Posterior cingulate gyrus (tissue), 11 donors: ENCODE measurements at regions not wholly inside any gene's neighbourhood (a gene's known extent, or its start where the extent isn't known, plus 50 kb on each side); places are given as distances from the start of the nearest gene placed in this dataset.
"Not testable (repeated sequence)": the region's sequence is repeated elsewhere in the genome, so short reads cannot be mapped to it uniquely, and the experiment has no call there.

Experiments
- DNase-seq, 10 donors: peaks; one replicate each; pipeline versions ENCODE4 v3.0.0 to v3.0.0-alpha.2; 2020 to 2021; ENCODE audit warnings: mixed read lengths in 3 of 10
- intact Hi-C: fragments of 100-400 bp; cut with DNase I; formaldehyde crosslinking; loops from one replicate; pipeline ENCODE4 v1.15.1; 2023

- intact Hi-C loops: loop anchor here (5.0 to 10.0 kb wide), 3 partner anchors 83 to 290 kb away; no protein-coding TSS in a partner anchor
- peak; percentile 97 to 100 (median 98) for DNase-seq
Measured at GRCh38 chr13:44141725-44142539, 231.7 kb upstream of the SERP2 start.

GRCh38 chr13:44142540-44142867 lies 231.1 kb upstream of the SERP2 start:
- intact Hi-C loops: loop anchor here (5.0 to 10.0 kb wide), 3 partner anchors 82 to 290 kb away; no protein-coding TSS in a partner anchor
- DNase-seq: no peak

- intact Hi-C loops: loop anchor here (5.0 to 10.0 kb wide), 3 partner anchors 82 to 289 kb away; no protein-coding TSS in a partner anchor
Measured at GRCh38 chr13:44142941-44143665, 230.5 kb upstream of the SERP2 start.

GRCh38 chr13:44146138-44146537 lies 227.5 kb upstream of the SERP2 start:
- no peak for DNase-seq
- intact Hi-C loops: loop anchor here (10.0 kb wide), 1 partner anchor 79 kb away; no protein-coding TSS in a partner anchor

More at GRCh38 chr13:44142941-44143665, 230.5 kb upstream of the SERP2 start:
- DNase-seq: no peak

- no peak for DNase-seq
- intact Hi-C loops: loop anchor here (10.0 kb wide), 1 partner anchor 78 kb away; no protein-coding TSS in a partner anchor
Measured at GRCh38 chr13:44147233-44147632, 226.4 kb upstream of the SERP2 start.

GRCh38 chr13:44147648-44148047 lies 226.0 kb upstream of the SERP2 start:
- intact Hi-C loops: loop anchor here (10.0 kb wide), 1 partner anchor 77 kb away; no protein-coding TSS in a partner anchor
- DNase-seq: no peak

- intact Hi-C loops: loop anchor here (10.0 kb wide), 1 partner anchor 76 kb away; no protein-coding TSS in a partner anchor
- DNase-seq: peak in 6 of 10 donors; percentile 40 to 92 (median 78)
Measured at GRCh38 chr13:44148159-44148914, 225.3 kb upstream of the SERP2 start.

GRCh38 chr13:44149231-44149630 lies 224.4 kb upstream of the SERP2 start:
- intact Hi-C loops: loop anchor here (10.0 kb wide), 1 partner anchor 76 kb away; no protein-coding TSS in a partner anchor
- not testable (repeated sequence) for DNase-seq

- no peak for DNase-seq
- intact Hi-C loops: loop anchor here (5.0 to 10.0 kb wide), 2 partner anchors 75 to 243 kb away; no protein-coding TSS in a partner anchor
Measured at GRCh38 chr13:44149821-44150220, 223.8 kb upstream of the SERP2 start.

- DNase-seq: no peak
- intact Hi-C loops: loop anchor here (5.0 kb wide), 1 partner anchor 244 kb away; no protein-coding TSS in a partner anchor
Measured at GRCh38 chr13:44151474-44151873, 222.2 kb upstream of the SERP2 start.

- intact Hi-C loops: loop anchor here (5.0 kb wide), 1 partner anchor 246 kb away; no protein-coding TSS in a partner anchor
- peak in 1 of 10 donors; percentile 32 for DNase-seq
Measured at GRCh38 chr13:44153496-44153895, 220.1 kb upstream of the SERP2 start.

- intact Hi-C loops: no loop called here
- DNase-seq: peak in 8 of 10 donors; percentile 33 to 90 (median 47)
Measured at GRCh38 chr13:44155422-44156293, 218.0 kb upstream of the SERP2 start.

GRCh38 chr13:44156294-44156658 lies 217.3 kb upstream of the SERP2 start:
- intact Hi-C loops: no loop called here
- DNase-seq: no peak

- no peak for DNase-seq
- intact Hi-C loops: no loop called here
Measured at GRCh38 chr13:44157606-44158005, 216.0 kb upstream of the SERP2 start.

GRCh38 chr13:44158098-44158521 lies 215.5 kb upstream of the SERP2 start:
- intact Hi-C loops: no loop called here
- no peak for DNase-seq

- peak in 1 of 10 donors; percentile 44 for DNase-seq
- intact Hi-C loops: no loop called here
Measured at GRCh38 chr13:44158881-44159632, 214.6 kb upstream of the SERP2 start.

- DNase-seq: no peak
- intact Hi-C loops: no loop called here
Measured at GRCh38 chr13:44159633-44160279, 213.9 kb upstream of the SERP2 start.
